ENCODE measurements at regions not wholly inside any gene's neighbourhood (a gene's known extent, or its start where the extent isn't known, plus 50 kb on each side); places are given as distances from the start of the nearest gene placed in this dataset.
"Not testable (repeated sequence)": the region's sequence is repeated elsewhere in the genome, so short reads cannot be mapped to it uniquely, and the experiment has no call there.

DNA sequence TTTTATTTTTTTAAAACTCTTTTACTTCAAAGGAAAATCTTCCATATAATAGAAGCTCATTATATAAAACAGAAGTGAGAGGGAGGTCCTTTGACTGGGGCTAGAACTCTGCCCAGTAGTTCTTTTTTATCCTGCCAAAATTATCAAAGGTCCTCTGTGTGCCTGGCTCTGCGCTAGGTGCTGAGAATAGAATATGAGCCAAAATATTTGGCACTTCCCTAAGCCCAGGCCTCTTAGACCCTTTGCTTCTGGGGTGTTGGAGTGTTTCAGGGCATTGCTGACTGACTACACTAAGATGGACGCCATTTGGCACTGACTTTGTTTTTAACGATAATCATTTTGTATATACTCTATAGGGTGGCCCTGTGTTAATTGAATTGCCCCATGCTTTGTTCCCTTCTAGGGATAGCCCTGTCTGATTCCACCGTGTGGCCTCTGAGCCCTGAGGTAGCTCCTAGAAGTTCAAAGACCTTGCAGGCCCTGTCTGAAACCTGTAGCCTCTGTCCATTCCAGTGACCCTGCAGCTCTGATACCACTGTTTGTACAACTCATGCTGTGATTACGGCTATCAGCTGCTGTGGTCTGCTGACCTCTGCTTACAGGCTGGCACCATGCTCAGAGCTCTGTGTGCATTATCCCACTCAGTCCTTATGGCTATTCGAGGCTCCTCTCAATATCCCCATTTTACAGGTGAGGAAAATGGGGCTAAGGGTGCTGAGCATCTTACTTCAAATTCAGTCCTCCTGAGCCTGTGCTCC is 84.3 kb upstream of the SHB start:
- no peak for DNase-seq

DNA sequence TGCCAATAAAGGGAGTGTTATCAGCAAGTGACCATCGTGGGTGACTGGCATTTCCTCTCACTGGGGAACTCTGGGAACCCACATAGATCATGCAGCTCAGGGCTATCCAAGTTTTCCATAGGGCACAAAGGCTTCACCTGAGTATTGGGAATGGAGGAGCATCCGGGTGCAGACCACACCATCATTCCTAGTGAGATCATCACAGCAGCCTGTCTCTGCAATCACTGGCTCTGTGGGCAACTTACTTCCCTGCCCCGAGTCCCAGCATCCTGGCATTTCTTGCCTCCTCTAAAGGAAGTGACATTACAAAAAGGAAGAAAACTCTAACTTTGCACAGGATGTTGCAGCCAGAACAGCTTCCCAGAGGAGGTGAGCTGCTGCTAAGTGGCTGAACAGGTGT is 80.6 kb upstream of the SHB start:
- no peak for DNase-seq

DNA sequence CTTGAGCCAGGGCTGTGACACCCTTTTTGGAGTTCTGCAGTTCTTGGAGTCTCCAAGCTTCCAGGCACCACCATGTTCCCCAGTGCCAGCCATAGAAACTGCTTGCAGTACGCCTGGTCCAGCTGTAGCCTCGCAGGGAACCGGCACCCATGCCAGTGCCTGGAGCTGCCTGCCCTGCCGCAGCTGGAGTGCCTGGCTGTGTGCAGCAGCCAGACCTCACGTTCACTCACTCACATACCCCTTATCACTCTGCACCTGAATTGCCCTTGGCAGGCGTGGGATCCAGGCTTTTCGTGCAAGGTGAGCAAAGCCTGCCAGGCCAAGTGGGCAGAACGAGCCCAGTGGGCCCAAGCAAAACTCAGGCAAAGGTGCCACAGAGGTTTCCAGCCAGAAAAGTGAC is 77.8 kb upstream of the SHB start:
- DNase-seq, result no peak

DNA sequence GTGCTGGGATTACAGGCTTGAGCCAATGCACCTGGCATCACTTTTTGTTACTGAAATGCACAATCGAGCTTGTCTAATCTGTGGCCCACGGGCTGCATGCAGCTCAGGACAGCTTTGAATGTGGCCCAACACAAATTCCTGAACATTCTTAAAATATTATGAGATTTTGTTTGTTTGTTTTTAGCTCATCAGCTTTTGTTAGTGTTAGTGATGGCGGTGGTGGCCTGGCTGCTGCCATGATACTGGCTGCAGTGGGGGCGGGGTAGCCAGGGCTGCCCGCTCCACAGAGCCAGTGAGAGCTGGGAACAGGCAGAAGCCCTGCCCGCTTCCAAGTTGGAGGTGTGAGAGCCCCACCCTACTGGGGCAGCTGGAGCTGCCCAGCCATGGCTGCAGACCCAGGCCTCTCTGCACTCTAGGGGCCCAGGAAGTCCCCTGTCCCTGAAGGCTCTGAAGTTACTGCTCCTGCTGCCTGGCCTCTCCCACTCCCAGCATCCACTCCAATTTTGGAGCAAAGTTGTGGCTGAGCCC is 76.6 kb upstream of the SHB start:
- DNase-seq, result no peak

GRCh38 chr9:38144421-38144820 is 75.4 kb upstream of the SHB start:
- DNase-seq, result peak; percentile 62

DNA sequence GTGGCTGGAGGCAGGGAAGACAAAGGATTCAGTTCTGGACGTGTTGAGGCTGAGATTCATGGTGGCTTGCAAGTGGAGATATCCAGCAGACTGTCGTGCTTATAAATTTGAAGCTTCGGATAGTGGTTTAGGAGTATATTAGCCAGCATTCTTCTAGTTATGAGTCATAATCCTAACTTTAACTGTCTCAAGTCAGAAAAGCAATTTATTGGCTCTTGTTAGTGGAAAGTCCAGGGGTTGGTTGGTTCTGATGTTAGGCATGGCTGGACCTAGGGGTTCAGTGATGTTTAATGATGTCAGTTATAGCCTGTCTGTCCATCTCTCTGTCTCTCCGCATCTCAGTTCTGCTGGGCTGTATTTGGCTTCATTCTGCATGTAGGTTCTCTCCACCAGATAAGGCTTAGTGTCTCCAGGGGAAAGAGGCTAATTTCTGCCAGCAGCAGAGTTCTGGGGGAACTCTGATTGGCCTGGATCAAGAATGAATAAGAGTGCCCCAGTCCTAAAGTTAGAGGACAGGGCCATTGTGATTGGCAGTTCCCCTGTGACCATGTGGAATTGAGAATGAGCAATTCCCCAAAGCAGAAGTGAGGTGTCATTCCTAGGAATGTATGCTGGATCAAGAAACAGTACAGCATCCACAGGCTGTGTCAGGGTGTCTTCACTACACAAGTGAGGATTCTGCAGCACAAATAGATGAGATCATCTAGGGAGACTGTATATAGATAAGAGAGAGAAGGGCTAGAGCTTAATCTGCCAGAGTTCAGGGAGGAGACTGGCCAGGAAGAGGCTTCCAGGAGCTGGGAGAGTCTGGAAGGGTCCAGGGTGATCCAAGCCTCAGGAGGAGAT is 72.9 kb upstream of the SHB start:
- DNase-seq, result peak; percentile 83

GRCh38 chr9:38138276-38138675 is 69.2 kb upstream of the SHB start:
- no peak for DNase-seq

DNA sequence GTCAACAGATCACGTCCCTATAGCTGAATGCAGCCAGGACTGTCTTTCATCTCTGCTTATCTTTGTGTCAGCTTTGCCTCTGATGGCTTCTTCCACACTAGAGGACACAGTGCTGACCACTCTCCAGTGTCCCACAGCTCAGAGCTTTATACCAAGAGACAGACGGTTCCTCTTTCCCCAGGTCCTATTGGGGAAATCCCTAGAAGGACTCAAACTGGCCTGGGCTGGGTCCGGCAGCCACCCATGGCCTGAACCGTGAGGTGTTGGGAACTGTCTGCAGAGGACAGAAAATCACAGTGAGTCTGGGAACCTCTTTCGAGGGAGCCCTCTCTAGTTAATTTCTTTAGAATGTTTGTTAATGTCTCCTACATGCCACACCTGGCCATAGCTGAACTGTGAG is 68.3 kb upstream of the SHB start:
- no peak for DNase-seq

DNA sequence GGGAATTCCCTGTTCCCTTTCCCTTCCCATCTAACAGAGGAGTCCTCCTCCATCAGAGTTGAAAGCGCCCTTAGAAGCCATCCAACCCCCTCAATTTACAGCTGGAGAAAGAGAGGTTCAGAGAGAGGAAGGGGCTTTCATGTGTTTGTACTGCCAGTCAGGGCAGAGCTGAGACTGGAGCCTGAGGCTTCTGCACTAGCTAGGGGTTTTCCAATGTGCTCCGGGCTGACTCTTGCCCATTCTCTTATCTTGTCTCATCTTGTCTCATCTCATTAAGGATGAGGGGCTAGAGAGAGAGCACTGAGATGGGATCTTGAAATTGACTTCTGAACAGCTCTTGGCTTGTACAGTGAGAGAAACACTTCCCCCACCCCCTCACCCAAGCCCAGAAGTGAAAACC is 67.4 kb upstream of the SHB start:
- no peak for DNase-seq

- DNase-seq, result no peak
Observed at GRCh38 chr9:38134611-38135237, 65.7 kb upstream of the SHB start.

DNA sequence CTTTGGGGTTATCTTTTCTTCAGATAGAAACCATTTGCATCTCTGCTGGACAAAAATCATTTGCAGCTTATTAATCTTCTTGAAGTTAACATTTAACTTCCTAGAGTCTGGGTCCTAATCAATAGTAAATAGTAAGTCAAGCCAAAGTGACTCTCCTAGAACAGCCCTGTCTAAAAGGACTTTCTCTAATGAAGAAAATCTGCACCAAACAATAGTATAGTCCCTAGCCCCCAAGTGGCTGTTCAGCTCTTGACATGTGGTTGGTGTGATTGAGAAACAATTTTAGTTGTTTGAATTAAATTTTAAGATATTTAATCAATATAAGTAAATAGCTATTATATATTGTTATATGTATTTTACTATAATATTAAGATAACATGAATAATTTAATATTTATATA is 64.6 kb upstream of the SHB start:
- no peak for DNase-seq

- no peak for DNase-seq
Observed at GRCh38 chr9:38132956-38133355, 63.9 kb upstream of the SHB start.

GRCh38 chr9:38131729-38132128 is 62.7 kb upstream of the SHB start:
- no peak for DNase-seq

GRCh38 chr9:38130724-38131123 is 61.7 kb upstream of the SHB start:
- DNase-seq, result no peak

DNA sequence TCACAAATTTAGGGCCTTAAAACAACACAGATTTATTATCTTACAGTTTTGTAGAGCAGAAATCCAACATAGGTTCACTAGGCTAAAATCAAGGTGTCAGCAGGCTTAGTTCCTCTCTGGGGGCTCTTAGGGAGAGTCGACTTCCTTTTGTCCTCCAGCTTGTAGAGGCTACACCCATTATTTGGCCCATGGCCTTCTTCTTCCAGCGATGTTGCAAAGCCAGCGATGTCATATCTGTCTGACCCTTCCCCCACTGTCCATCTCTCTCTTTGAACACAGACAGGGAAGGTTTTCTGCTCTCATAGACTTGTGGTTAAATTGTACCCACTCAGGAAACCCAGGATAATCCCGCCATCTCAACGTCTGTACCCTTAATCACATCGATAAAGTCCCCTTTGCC is 60.3 kb upstream of the SHB start:
- no peak for DNase-seq

- DNase-seq, result no peak
Observed at GRCh38 chr9:38128752-38129270, 59.8 kb upstream of the SHB start.

DNA sequence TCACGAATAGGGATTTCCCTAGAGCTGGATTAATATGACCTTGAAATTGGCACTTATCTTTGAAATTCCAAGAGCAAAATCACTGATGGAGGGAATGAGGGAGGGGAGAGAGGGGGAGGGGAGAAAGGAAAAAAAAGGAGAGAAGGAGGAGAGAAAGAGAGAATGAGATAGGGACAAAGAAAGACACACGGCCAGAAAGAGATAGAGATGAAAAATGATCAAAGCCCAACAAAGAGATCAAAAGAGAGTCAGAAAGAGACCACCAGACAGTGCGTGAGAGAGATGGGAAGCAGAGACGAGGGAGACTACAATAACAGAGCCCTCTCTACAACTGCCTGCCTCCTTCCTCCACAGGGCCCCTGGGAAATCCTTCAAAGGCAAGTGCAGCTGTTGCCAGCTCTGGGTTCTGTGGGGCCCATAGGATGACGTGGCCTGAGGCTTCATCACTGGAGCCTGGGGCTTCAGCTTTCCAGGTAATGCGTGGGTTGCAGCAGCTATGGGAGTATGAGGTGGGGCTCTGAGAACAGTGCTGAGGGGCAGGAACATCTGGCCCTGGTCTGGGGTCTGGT is 58.3 kb upstream of the SHB start:
- no peak for DNase-seq

DNA sequence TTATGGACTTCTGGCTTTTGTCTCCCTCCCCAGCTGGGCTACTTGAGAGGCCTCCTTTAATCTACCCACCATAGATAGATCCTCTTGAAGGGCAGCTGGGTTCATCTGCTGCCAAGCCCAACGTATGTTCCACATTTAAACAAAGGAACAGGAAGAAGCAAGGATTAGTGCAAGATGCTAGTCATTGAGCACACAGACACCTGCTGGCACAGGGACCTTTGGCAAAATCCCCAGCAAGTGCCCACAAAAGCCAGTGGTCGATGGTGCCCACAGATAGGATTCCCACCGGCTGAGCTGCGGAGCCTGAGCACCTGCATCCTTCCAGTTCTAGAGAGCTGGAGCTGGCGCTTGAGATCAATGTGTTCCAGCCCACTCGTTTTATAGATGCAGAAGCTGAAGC is 57.7 kb upstream of the SHB start:
- DNase-seq, result no peak

- no peak for DNase-seq
Observed at GRCh38 chr9:38125889-38126288, 56.9 kb upstream of the SHB start.

DNA sequence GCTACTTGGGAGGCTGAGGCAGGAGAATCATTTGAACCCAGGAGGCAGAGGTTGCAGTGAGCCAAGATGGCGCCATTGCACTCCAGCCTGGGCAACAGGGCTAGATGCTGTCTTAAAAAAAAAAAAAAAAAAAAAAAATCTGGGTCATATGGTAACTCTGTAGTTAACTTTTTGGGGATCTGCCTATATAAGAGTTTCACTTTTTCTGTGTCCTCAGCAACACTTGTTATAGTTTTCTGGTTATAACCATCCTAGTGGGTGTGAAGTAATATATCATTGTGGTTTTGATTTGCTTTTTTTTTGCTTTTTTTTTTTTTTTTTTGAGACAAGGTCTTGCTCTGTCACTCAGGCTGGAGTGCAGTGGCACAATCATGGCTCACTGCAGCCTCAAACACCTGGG is 54.3 kb upstream of the SHB start:
- DNase-seq, result not testable (repeated sequence)

GRCh38 chr9:38120961-38121360 is 51.9 kb upstream of the SHB start:
- DNase-seq, result no peak

GRCh38 chr9:38119560-38120236 is 50.7 kb upstream of the SHB start:
- no peak for DNase-seq

All from fibroblast of skin of right quadriceps (primary cell).